ENCODE measurements at regions not wholly inside any gene's neighbourhood (a gene's known extent, or its start where the extent isn't known, plus 50 kb on each side); places are given as distances from the start of the nearest gene placed in this dataset.

- DNase-seq: no peak
Measured at GRCh38 chr17:77852731-77853130, 105.8 kb upstream of the TNRC6C start.

GRCh38 chr17:77853191-77853977, 105.1 kb upstream of the TNRC6C start:
- DNase-seq: no peak

GRCh38 chr17:77854083-77854758, 104.3 kb upstream of the TNRC6C start:
- no peak for DNase-seq

GRCh38 chr17:77854759-77855745, 103.5 kb upstream of the TNRC6C start:
- no peak for DNase-seq

- no peak for DNase-seq
Measured at GRCh38 chr17:77856551-77857305, 101.8 kb upstream of the TNRC6C start.

GRCh38 chr17:77857306-77857555, 101.3 kb upstream of the TNRC6C start:
- DNase-seq: no peak

- DNase-seq: no peak
Measured at GRCh38 chr17:77857613-77858012, 100.9 kb upstream of the TNRC6C start.

- DNase-seq: no peak
Measured at GRCh38 chr17:77858291-77859034, 100.0 kb upstream of the TNRC6C start.

GRCh38 chr17:77859035-77859810, 99.3 kb upstream of the TNRC6C start:
- no peak for DNase-seq

- no peak for DNase-seq
Measured at GRCh38 chr17:77861133-77861695, 97.3 kb upstream of the TNRC6C start.

- no peak for DNase-seq
Measured at GRCh38 chr17:77861981-77862645, 96.4 kb upstream of the TNRC6C start.

GRCh38 chr17:77862890-77863813, 95.4 kb upstream of the TNRC6C start:
- DNase-seq: no peak

GRCh38 chr17:77863814-77864161, 94.7 kb upstream of the TNRC6C start:
- no peak for DNase-seq

- DNase-seq: no peak
Measured at GRCh38 chr17:77864234-77865111, 94.0 kb upstream of the TNRC6C start.

GRCh38 chr17:77865112-77865611, 93.3 kb upstream of the TNRC6C start:
- DNase-seq: no peak

GRCh38 chr17:77865716-77866115, 92.8 kb upstream of the TNRC6C start:
- DNase-seq: no peak

- DNase-seq: no peak
Measured at GRCh38 chr17:77867308-77867781, 91.2 kb upstream of the TNRC6C start.
